ENCODE measurements at regions not wholly inside any gene's neighbourhood (a gene's known extent, or its start where the extent isn't known, plus 50 kb on each side); places are given as distances from the start of the nearest gene placed in this dataset. TPM values are rescaled to one million over a fixed set of nuclear protein-coding genes. Genes with fewer than 3 reads are reported as not detected.

- TF ChIP-seq, protein P1, sequence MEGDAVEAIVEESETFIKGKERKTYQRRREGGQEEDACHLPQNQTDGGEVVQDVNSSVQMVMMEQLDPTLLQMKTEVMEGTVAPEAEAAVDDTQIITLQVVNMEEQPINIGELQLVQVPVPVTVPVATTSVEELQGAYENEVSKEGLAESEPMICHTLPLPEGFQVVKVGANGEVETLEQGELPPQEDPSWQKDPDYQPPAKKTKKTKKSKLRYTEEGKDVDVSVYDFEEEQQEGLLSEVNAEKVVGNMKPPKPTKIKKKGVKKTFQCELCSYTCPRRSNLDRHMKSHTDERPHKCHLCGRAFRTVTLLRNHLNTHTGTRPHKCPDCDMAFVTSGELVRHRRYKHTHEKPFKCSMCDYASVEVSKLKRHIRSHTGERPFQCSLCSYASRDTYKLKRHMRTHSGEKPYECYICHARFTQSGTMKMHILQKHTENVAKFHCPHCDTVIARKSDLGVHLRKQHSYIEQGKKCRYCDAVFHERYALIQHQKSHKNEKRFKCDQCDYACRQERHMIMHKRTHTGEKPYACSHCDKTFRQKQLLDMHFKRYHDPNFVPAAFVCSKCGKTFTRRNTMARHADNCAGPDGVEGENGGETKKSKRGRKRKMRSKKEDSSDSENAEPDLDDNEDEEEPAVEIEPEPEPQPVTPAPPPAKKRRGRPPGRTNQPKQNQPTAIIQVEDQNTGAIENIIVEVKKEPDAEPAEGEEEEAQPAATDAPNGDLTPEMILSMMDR (IDR thresholded peaks at IDR 0.05; ENCODE audit: insufficient read depth, low read depth, low read length): no peak
- no peak overlapping the region for H3K4me3 ChIP-seq (ENCODE audit: low read depth, low read length)
- peak; percentile 27 for DNase-seq (ENCODE audit: low read depth)
Measured at GRCh38 chr6:127058027-127058426, 60.4 kb upstream of the RSPO3 start.

DNA sequence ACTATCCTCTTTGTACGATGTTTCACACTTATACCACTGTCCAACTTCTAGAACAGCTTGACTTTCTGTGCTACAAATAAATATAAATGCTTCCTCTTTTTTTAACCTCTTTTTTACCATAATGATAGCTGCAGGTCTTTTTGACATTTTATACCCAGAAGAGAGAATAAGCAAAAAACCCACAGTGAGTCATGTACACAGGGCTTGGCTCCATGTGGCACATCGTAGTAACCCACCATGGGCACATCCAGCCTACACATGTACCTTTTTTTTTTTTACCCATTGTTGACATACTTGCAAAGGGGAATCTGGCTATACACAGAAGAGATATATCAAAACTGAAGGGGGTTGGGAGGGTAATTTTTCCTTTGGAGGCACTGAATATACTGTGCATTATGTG is 59.5 kb upstream of the RSPO3 start:
- H3K4me3 ChIP-seq (ENCODE audit: low read depth, low read length): no peak overlapping the region
- DNase-seq (ENCODE audit: low read depth): no peak
- TF ChIP-seq, protein P1 (IDR thresholded peaks at IDR 0.05; ENCODE audit: insufficient read depth, low read depth, low read length): no peak

Small RNAs in the stretch of these regions (small RNA-seq; reads per million reads assigned to genes)
- not detected for gene MIR588
- not detected for gene RNU6-200P
